T-helper 2 cell treated with Interferon-gamma antibody and Interleukin-4, amounts not matched to agents 5 μg/mL and 100 μg/mL, for 36 hours (primary cell): ENCODE measurements at regions not wholly inside any gene's neighbourhood (a gene's known extent, or its start where the extent isn't known, plus 50 kb on each side); places are given as distances from the start of the nearest gene placed in this dataset.

Source experiments
- DNase-seq: peaks from one replicate; pipeline ENCODE4 v3.0.0; 2021; ENCODE audit warnings: low spot score
- H3K27ac Mint-ChIP-seq: one replicate; pipeline ENCODE4 v1.8.0; 2021; ENCODE audit warnings: mild to moderate bottlenecking, mixed read lengths
- H3K27me3 Mint-ChIP-seq: one replicate; pipeline ENCODE4 v1.8.0; 2021; ENCODE audit warnings: low read depth, mixed read lengths
- H3K36me3 Mint-ChIP-seq: one replicate; pipeline ENCODE4 v1.8.0; 2021; ENCODE audit warnings: low read depth, mixed read lengths
- H3K4me1 Mint-ChIP-seq: one replicate; pipeline ENCODE4 v1.8.0; 2021; ENCODE audit warnings: low read depth, mixed read lengths
- H3K4me3 Mint-ChIP-seq: one replicate; pipeline ENCODE4 v1.8.0; 2022; ENCODE audit warnings: mild to moderate bottlenecking, moderate library complexity, mixed read lengths
- H3K9me3 Mint-ChIP-seq: one replicate; pipeline ENCODE4 v1.8.0; 2021; ENCODE audit warnings: mixed read lengths

- no peak for DNase-seq
- no peak overlapping the region for H3K27ac Mint-ChIP-seq
Measured at GRCh38 chr5:100479079-100479688, 56.0 kb upstream of the FAM174A start.

GRCh38 chr5:100472091-100472490 lies 63.1 kb upstream of the FAM174A start:
- no peaks in the 10 kb centered on the region for H3K9me3 Mint-ChIP-seq
- no peak overlapping the region for H3K27ac Mint-ChIP-seq
- H3K4me3 Mint-ChIP-seq = no peak overlapping the region
- H3K36me3 Mint-ChIP-seq = no peaks in the 10 kb centered on the region
- no peak for DNase-seq
- H3K27me3 Mint-ChIP-seq = peaks cover 5% of the 10 kb centered on the region
- H3K4me1 Mint-ChIP-seq = peaks cover 4% of the 10 kb centered on the region

More at GRCh38 chr5:100479079-100479688, 56.0 kb upstream of the FAM174A start:
- Mint-ChIP-seq H3K9me3 (no peaks in the 10 kb centered on the region), H3K27me3 (peaks cover 2% of the 10 kb centered on the region), H3K4me3 (no peak overlapping the region), H3K36me3 (no peaks in the 10 kb centered on the region), H3K4me1 (no peaks in the 10 kb centered on the region)

- Mint-ChIP-seq H3K4me1 (peaks cover 4% of the 10 kb centered on the region), H3K27me3 (peaks cover 5% of the 10 kb centered on the region), H3K9me3 (no peaks in the 10 kb centered on the region), H3K27ac (no peak overlapping the region), H3K4me3 (no peak overlapping the region), H3K36me3 (no peaks in the 10 kb centered on the region)
- no peak for DNase-seq
Measured at GRCh38 chr5:100469767-100470166, 65.4 kb upstream of the FAM174A start.

GRCh38 chr5:100464418-100464817 lies 70.8 kb upstream of the FAM174A start:
- H3K27ac Mint-ChIP-seq = no peak overlapping the region
- H3K27me3 Mint-ChIP-seq = peaks cover 5% of the 10 kb centered on the region
- no peaks in the 10 kb centered on the region for H3K9me3 Mint-ChIP-seq
- H3K4me3 Mint-ChIP-seq = no peak overlapping the region
- no peaks in the 10 kb centered on the region for H3K4me1 Mint-ChIP-seq
- DNase-seq = no peak
- no peaks in the 10 kb centered on the region for H3K36me3 Mint-ChIP-seq

GRCh38 chr5:100456615-100457014 lies 78.6 kb upstream of the FAM174A start:
- no peaks in the 10 kb centered on the region for H3K4me1 Mint-ChIP-seq

GRCh38 chr5:100452126-100452525 lies 83.0 kb upstream of the FAM174A start:
- no peaks in the 10 kb centered on the region for H3K4me1 Mint-ChIP-seq
- no peaks in the 10 kb centered on the region for H3K27me3 Mint-ChIP-seq
- no peak overlapping the region for H3K27ac Mint-ChIP-seq
- no peak overlapping the region for H3K4me3 Mint-ChIP-seq
- H3K36me3 Mint-ChIP-seq = no peaks in the 10 kb centered on the region
- no peaks in the 10 kb centered on the region for H3K9me3 Mint-ChIP-seq
- DNase-seq = no peak

More at GRCh38 chr5:100456615-100457014, 78.6 kb upstream of the FAM174A start:
- DNase-seq = no peak
- H3K9me3 Mint-ChIP-seq = no peaks in the 10 kb centered on the region
- H3K4me3 Mint-ChIP-seq = no peak overlapping the region
- H3K27ac Mint-ChIP-seq = no peak overlapping the region
- no peaks in the 10 kb centered on the region for H3K36me3 Mint-ChIP-seq
- no peaks in the 10 kb centered on the region for H3K27me3 Mint-ChIP-seq

GRCh38 chr5:100448111-100448528 lies 87.1 kb upstream of the FAM174A start:
- no peaks in the 10 kb centered on the region for H3K9me3 Mint-ChIP-seq
- no peak for DNase-seq
- no peaks in the 10 kb centered on the region for H3K27me3 Mint-ChIP-seq
- no peak overlapping the region for H3K4me3 Mint-ChIP-seq
- H3K4me1 Mint-ChIP-seq = no peaks in the 10 kb centered on the region
- no peak overlapping the region for H3K27ac Mint-ChIP-seq
- no peaks in the 10 kb centered on the region for H3K36me3 Mint-ChIP-seq

GRCh38 chr5:100446879-100447430 lies 88.2 kb upstream of the FAM174A start:
- H3K36me3 Mint-ChIP-seq = no peaks in the 10 kb centered on the region
- H3K4me1 Mint-ChIP-seq = no peaks in the 10 kb centered on the region
- no peak overlapping the region for H3K4me3 Mint-ChIP-seq
- no peak overlapping the region for H3K27ac Mint-ChIP-seq
- H3K27me3 Mint-ChIP-seq = no peaks in the 10 kb centered on the region
- no peak for DNase-seq
- no peaks in the 10 kb centered on the region for H3K9me3 Mint-ChIP-seq

GRCh38 chr5:100444961-100445360 lies 90.2 kb upstream of the FAM174A start:
- no peak overlapping the region for H3K27ac Mint-ChIP-seq

GRCh38 chr5:100434815-100435214 lies 100.4 kb upstream of the FAM174A start:
- Mint-ChIP-seq H3K27ac (no peak overlapping the region), H3K4me1 (peaks cover 2% of the 10 kb centered on the region), H3K4me3 (no peak overlapping the region), H3K27me3 (peaks cover 10% of the 10 kb centered on the region), H3K36me3 (no peaks in the 10 kb centered on the region), H3K9me3 (no peaks in the 10 kb centered on the region)
- no peak for DNase-seq

More at GRCh38 chr5:100444961-100445360, 90.2 kb upstream of the FAM174A start:
- no peak overlapping the region for H3K4me3 Mint-ChIP-seq
- H3K9me3 Mint-ChIP-seq = no peaks in the 10 kb centered on the region
- peaks cover 3% of the 10 kb centered on the region for H3K27me3 Mint-ChIP-seq
- no peaks in the 10 kb centered on the region for H3K4me1 Mint-ChIP-seq
- no peaks in the 10 kb centered on the region for H3K36me3 Mint-ChIP-seq
- no peak for DNase-seq

GRCh38 chr5:100432741-100433140 lies 102.4 kb upstream of the FAM174A start:
- no peak overlapping the region for H3K4me3 Mint-ChIP-seq
- peaks cover 10% of the 10 kb centered on the region for H3K27me3 Mint-ChIP-seq
- H3K4me1 Mint-ChIP-seq = no peaks in the 10 kb centered on the region
- no peak for DNase-seq
- no peak overlapping the region for H3K27ac Mint-ChIP-seq
- no peaks in the 10 kb centered on the region for H3K36me3 Mint-ChIP-seq
- no peaks in the 10 kb centered on the region for H3K9me3 Mint-ChIP-seq

- Mint-ChIP-seq H3K27me3 (peaks cover 7% of the 10 kb centered on the region), H3K4me3 (no peak overlapping the region), H3K9me3 (no peaks in the 10 kb centered on the region), H3K36me3 (no peaks in the 10 kb centered on the region), H3K4me1 (no peaks in the 10 kb centered on the region), H3K27ac (no peak overlapping the region)
- peak; percentile 10 for DNase-seq
Measured at GRCh38 chr5:100430268-100431195, 104.6 kb upstream of the FAM174A start.

- Mint-ChIP-seq H3K27ac (no peak overlapping the region), H3K36me3 (no peaks in the 10 kb centered on the region), H3K4me1 (no peaks in the 10 kb centered on the region), H3K4me3 (no peak overlapping the region), H3K9me3 (peaks cover 4% of the 10 kb centered on the region), H3K27me3 (no peaks in the 10 kb centered on the region)
- DNase-seq = no peak
Measured at GRCh38 chr5:100424787-100425186, 110.4 kb upstream of the FAM174A start.

GRCh38 chr5:100424017-100424416 lies 111.2 kb upstream of the FAM174A start:
- no peaks in the 10 kb centered on the region for H3K36me3 Mint-ChIP-seq
- H3K27ac Mint-ChIP-seq = no peak overlapping the region
- no peaks in the 10 kb centered on the region for H3K4me1 Mint-ChIP-seq
- peaks cover 4% of the 10 kb centered on the region for H3K9me3 Mint-ChIP-seq
- no peak for DNase-seq
- H3K4me3 Mint-ChIP-seq = no peak overlapping the region
- H3K27me3 Mint-ChIP-seq = no peaks in the 10 kb centered on the region
